SK-N-SH (cell line): ENCODE measurements at regions not wholly inside any gene's neighbourhood (a gene's known extent, or its start where the extent isn't known, plus 50 kb on each side); places are given as distances from the start of the nearest gene placed in this dataset.

Source experiments
- CTCF ChIA-PET: fragments of 300-600, 350-600 bp; formaldehyde crosslinking; extraction: SDS; loops from one replicate; lab custom pipeline; 2021; lab: Yijun Ruan, JAX
- POLR2A ChIA-PET: fragments of 350-600 bp; sonication (Branson Sonifier 250); formaldehyde crosslinking; extraction: SDS; loops from one replicate; lab custom pipeline; 2020; ENCODE audit warnings: antibody characterized with exemption, inconsistent platforms; lab: Yijun Ruan, JAX
- DNase-seq: peaks from one replicate; pipeline ENCODE4 v3.0.0; 2012
- H2AFZ ChIP-seq: fragments of 200-600 bp; sonication (generic); 2 replicates; pipeline ENCODE4 v1.8.1; 2016; ENCODE audit warnings: antibody characterized with exemption, mild to moderate bottlenecking, low read depth
- H3F3A ChIP-seq: fragments of 200-600 bp; sonication (generic); replicated peaks from 2 replicates; pipeline ENCODE3; 2016; ENCODE audit warnings: antibody characterized with exemption, mild to moderate bottlenecking; ENCODE audit not compliant: insufficient read depth
- H3K27ac ChIP-seq, 2 experiments: fragments of 200-500 bp in 1 of 2; fragments of 200-600 bp in 1 of 2; sonication (Bioruptor generic) in 1 of 2; sonication (generic), shearing (Covaris generic) in 1 of 2; 2 replicates each; pipeline versions ENCODE4 v1.5.1 to v1.6.1; 2014 to 2016; ENCODE audit warnings: low read depth in 2 of 2, inconsistent platforms in 1 of 2, low read length in 1 of 2, mild to moderate bottlenecking in 1 of 2, mixed read lengths in 1 of 2
- H3K27me3 ChIP-seq: fragments of 200-600 bp; sonication (generic), shearing (Covaris generic); 2 replicates; pipeline ENCODE4 v1.6.1; 2016; ENCODE audit warnings: mixed run types; ENCODE audit not compliant: insufficient read depth
- H3K36me3 ChIP-seq, 2 experiments: fragments of 200-500 bp in 1 of 2; fragments of 200-600 bp in 1 of 2; sonication (Bioruptor generic) in 1 of 2; sonication (generic) in 1 of 2; replicated peaks in 1 of 2; 2 replicates each; pipeline versions ENCODE3 to v1.5.1; 2014 to 2016; ENCODE audit warnings: low read length in 1 of 2, mild to moderate bottlenecking in 1 of 2; ENCODE audit not compliant: insufficient read depth in 2 of 2, control insufficient read depth in 1 of 2
- H3K4me1 ChIP-seq, 2 experiments: fragments of 200-500 bp in 1 of 2; fragments of 200-600 bp in 1 of 2; sonication (Bioruptor generic) in 1 of 2; sonication (generic), shearing (Covaris generic) in 1 of 2; 2 replicates each; pipeline versions ENCODE4 v1.5.1 to v1.6.1; 2014 to 2016; ENCODE audit warnings: low read depth in 1 of 2, low read length in 1 of 2, mixed run types in 1 of 2; ENCODE audit not compliant: insufficient read depth in 2 of 2, control insufficient read depth in 1 of 2
- H3K4me2 ChIP-seq: fragments of 200-600 bp; sonication (generic), shearing (Covaris generic); 2 replicates; pipeline ENCODE4 v1.6.1; 2017; ENCODE audit warnings: mixed run types
- H3K4me3 ChIP-seq, 2 experiments: fragments of 200-500 bp in 1 of 2; fragments of 200-600 bp in 1 of 2; sonication (Bioruptor generic) in 1 of 2; sonication (generic), shearing (Covaris generic) in 1 of 2; 2 replicates each; pipeline versions ENCODE4 v1.5.1 to v1.8.1; 2014 to 2016; ENCODE audit warnings: low read depth in 2 of 2, inconsistent platforms in 1 of 2, low read length in 1 of 2, mild to moderate bottlenecking in 1 of 2, mixed read lengths in 1 of 2, moderate library complexity in 1 of 2
- H3K79me2 ChIP-seq: fragments of 200-600 bp; sonication (generic); 2 replicates; pipeline ENCODE4 v1.8.1; 2017; ENCODE audit warnings: mild to moderate bottlenecking; ENCODE audit not compliant: insufficient read depth
- H3K9ac ChIP-seq: fragments of 200-600 bp; sonication (generic); 2 replicates; pipeline ENCODE4 v1.6.1; 2017; ENCODE audit warnings: mixed run types
- H3K9me2 ChIP-seq: fragments of 200-600 bp; sonication (generic); 2 replicates; pipeline ENCODE4 v1.6.1; 2017; ENCODE audit warnings: mixed run types
- H3K9me3 ChIP-seq: fragments of 200-600 bp; sonication (generic); 2 replicates; pipeline ENCODE4 v1.6.1; 2017; ENCODE audit warnings: mixed run types, mild to moderate bottlenecking, moderate library complexity
- H4K20me1 ChIP-seq: fragments of 200-600 bp; sonication (generic); 2 replicates; pipeline ENCODE4 v1.6.1; 2017; ENCODE audit warnings: mild to moderate bottlenecking, mixed run types; ENCODE audit not compliant: insufficient read depth
- EP300 ChIP-seq, 2 experiments: IDR thresholded peaks; 2 replicates each; pipeline versions ENCODE4 v1.4.0 to v1.6.1; 2012; ENCODE audit warnings: borderline replicate concordance in 1 of 2, low read depth in 1 of 2, low read length in 1 of 2
- EZH2phosphoT487 ChIP-seq: fragments of 200-600 bp; sonication (generic); IDR thresholded peaks from 2 replicates; pipeline ENCODE4 v1.6.1; 2017; ENCODE audit warnings: low read depth, mixed run types, mild to moderate bottlenecking, antibody characterized with exemption, moderate library complexity, borderline replicate concordance
- GABPA ChIP-seq: IDR thresholded peaks from 2 replicates; pipeline ENCODE4 v1.4.0; 2012; ENCODE audit warnings: low read depth, mild to moderate bottlenecking
- GATA2 ChIP-seq: sonication (generic); formaldehyde crosslinking; IDR thresholded peaks from 2 replicates; pipeline ENCODE4 v1.5.0; 2020; ENCODE audit warnings: mild to moderate bottlenecking, missing genetic modification reagents
- JUND ChIP-seq: IDR thresholded peaks from 2 replicates; pipeline ENCODE4 v1.4.0; 2012
- RFX5 ChIP-seq: IDR thresholded peaks from 2 replicates; pipeline ENCODE4 v1.6.1; 2012; ENCODE audit warnings: mild to moderate bottlenecking, improper control_type of control experiment, low read length
- TAF1 ChIP-seq: IDR thresholded peaks from 2 replicates; pipeline ENCODE4 v1.6.1; 2012; ENCODE audit warnings: low read depth, mild to moderate bottlenecking, low read length, moderate library complexity, borderline replicate concordance
- TCF12 ChIP-seq: IDR thresholded peaks from 2 replicates; pipeline ENCODE4 v1.4.0; 2012
- TEAD4 ChIP-seq: IDR thresholded peaks from 2 replicates; pipeline ENCODE4 v1.4.0; 2012; ENCODE audit warnings: mild to moderate bottlenecking, borderline replicate concordance; ENCODE audit not compliant: insufficient read depth
- USF1 ChIP-seq: IDR thresholded peaks from 2 replicates; pipeline ENCODE4 v1.4.0; 2012; ENCODE audit warnings: low read depth, borderline replicate concordance
- ZBTB33 ChIP-seq: IDR thresholded peaks from 2 replicates; pipeline ENCODE4 v1.4.0; 2012; ENCODE audit warnings: low read depth, borderline replicate concordance
- WGBS: methylation state at CpG from one replicate; pipeline ENCODE4 v1.1.6; 2017; ENCODE audit warnings: low lambda C conversion rate; 5-methylcytosine and 5-hydroxymethylcytosine counted together
- TF ChIP-seq, protein P1 (sequence below): fragments of 200-600 bp; sonication (generic); IDR thresholded peaks from 2 replicates; pipeline ENCODE4 v1.6.1; 2017; ENCODE audit warnings: antibody characterized with exemption, mild to moderate bottlenecking, moderate library complexity

GRCh38 chr7:116617878-116618277 lies 54.1 kb upstream of the MET start:
- H3K36me3 ChIP-seq: no peaks in the 10 kb centered on the region
- H2AFZ ChIP-seq: no peak overlapping the region
- H3K9me2 ChIP-seq: no peaks in the 10 kb centered on the region
- 18% methylated on average over 4 of the region's 4 CpGs for WGBS
- H3K9me3 ChIP-seq: no peaks in the 10 kb centered on the region
- 0 out of 4 replicates have a peak, but pooled peaks cover 0 to 11% of the 10 kb centered on the region in 2 experiments for H3K4me1 ChIP-seq
- POLR2A ChIA-PET: no interaction called here
- H3K9ac ChIP-seq: no peak overlapping the region
- H3K4me2 ChIP-seq: no peak overlapping the region
- H3K27ac ChIP-seq: no peak overlapping the region
- CTCF ChIA-PET: interaction anchor here (1.3 kb wide), 1 partner anchor 29 kb away, joined by 3 read pairs; no protein-coding TSS in a partner anchor
- no peaks in the 10 kb centered on the region for H3K79me2 ChIP-seq
- H4K20me1 ChIP-seq: no peaks in the 10 kb centered on the region
- no peak for TF ChIP-seq GABPA
- TF ChIP-seq ZBTB33: no peak
- no peak for TF ChIP-seq USF1
- TF ChIP-seq TAF1: no peak
- TF ChIP-seq, protein P1, sequence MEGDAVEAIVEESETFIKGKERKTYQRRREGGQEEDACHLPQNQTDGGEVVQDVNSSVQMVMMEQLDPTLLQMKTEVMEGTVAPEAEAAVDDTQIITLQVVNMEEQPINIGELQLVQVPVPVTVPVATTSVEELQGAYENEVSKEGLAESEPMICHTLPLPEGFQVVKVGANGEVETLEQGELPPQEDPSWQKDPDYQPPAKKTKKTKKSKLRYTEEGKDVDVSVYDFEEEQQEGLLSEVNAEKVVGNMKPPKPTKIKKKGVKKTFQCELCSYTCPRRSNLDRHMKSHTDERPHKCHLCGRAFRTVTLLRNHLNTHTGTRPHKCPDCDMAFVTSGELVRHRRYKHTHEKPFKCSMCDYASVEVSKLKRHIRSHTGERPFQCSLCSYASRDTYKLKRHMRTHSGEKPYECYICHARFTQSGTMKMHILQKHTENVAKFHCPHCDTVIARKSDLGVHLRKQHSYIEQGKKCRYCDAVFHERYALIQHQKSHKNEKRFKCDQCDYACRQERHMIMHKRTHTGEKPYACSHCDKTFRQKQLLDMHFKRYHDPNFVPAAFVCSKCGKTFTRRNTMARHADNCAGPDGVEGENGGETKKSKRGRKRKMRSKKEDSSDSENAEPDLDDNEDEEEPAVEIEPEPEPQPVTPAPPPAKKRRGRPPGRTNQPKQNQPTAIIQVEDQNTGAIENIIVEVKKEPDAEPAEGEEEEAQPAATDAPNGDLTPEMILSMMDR: no peak
- no peak for TF ChIP-seq GATA2 (CRISPR knock-in tag)
- no peak for TF ChIP-seq TEAD4
- TF ChIP-seq EP300 (IDR thresholded peaks at IDR 0.05; ENCODE audit: borderline replicate concordance in 1 of 2, low read depth in 1 of 2, low read length in 1 of 2): no peak
- no peak for TF ChIP-seq EZH2phosphoT487
- TF ChIP-seq JUND: no peak
- no peak for TF ChIP-seq TCF12
- no peak for TF ChIP-seq RFX5
- TF ChIP-seq, all 33 proteins: peak for 0
- no peak for DNase-seq
- Histone ChIP-seq H3F3A (peaks cover 15% of the 10 kb centered on the region), H3K4me3 (no peak overlapping the region), H3K27me3 (peaks cover 7% of the 10 kb centered on the region; the same call in 1 of the 2 replicates)
